Hypothalamus (tissue), 51 donors: ENCODE measurements at regions not wholly inside any gene's neighbourhood (a gene's known extent, or its start where the extent isn't known, plus 50 kb on each side); places are given as distances from the start of the nearest gene placed in this dataset.

Experiments
- DNase-seq, 51 donors: peaks; one replicate each; lab custom pipeline; 2025; lab: John Stamatoyannopoulos, UW

DNA sequence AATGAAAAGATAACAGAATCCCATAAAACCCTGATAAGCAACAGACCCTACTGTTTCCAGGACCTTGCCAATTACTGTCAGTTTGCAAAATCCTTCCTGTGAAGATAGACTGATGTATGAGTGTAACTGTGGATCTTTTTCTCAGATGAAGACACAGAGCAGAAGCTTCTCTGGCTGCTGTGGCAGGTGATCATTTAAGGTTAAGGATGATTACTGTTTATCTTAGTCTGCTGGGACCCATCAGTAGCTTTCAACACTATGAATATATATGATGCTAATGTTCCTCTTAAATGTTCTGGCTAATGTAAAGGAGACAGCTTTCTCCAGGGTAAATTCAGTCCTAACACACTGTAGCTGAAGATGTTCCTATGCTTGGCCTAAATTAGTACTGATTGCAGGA lies 56.0 kb upstream of the CTTNBP2 start:
- DNase-seq = no peak

DNA sequence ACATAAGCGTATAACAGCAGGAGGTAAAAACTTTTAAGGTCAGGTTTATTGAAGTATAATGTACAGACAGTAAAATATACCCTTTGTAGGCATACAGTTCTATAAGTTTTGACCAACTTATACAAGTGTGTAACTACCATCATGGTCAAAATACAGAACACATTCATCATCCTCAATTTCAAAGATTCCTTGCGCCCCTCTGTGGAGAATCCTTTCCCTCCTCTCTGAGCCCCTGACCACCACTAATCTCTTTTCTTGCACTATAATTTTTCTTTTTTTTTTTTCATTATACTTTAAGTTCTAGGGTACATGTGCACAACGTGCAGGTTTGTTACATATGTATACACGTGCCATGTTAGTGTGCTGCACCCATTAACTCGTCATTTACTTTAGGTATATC lies 58.1 kb upstream of the CTTNBP2 start:
- no peak for DNase-seq

DNA sequence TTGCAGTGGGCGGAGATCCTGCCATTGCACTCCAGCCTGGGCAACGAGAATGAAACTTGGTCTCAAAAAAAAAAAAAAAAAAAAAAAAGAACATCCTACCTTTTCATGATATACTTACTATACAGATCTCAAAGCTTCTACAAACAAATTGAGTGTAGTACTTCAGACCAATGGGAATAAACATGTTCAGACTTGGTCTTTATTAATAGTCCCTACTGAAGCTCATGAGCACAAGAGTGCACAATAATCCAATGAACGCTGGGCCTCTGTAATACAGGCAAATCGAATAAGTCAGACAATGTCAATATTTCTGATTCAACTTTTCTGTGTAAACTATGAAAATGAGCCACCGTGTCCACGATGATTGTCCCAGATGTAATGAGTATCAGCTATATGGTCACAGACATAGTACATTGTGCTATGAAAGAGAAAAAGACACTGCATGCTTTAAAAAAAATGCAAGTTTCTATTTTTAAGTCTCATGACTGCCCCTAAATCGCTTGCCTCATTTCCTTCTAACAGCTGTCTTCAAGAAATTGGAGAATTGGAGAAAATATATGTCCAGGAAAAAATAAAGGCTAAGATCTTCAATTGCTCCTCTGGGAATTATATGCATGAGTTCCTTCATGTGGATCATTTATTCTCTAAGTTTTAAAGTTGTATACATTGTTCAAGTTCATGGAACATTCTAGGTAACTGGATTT lies 64.0 kb upstream of the CTTNBP2 start:
- DNase-seq = no peak

DNA sequence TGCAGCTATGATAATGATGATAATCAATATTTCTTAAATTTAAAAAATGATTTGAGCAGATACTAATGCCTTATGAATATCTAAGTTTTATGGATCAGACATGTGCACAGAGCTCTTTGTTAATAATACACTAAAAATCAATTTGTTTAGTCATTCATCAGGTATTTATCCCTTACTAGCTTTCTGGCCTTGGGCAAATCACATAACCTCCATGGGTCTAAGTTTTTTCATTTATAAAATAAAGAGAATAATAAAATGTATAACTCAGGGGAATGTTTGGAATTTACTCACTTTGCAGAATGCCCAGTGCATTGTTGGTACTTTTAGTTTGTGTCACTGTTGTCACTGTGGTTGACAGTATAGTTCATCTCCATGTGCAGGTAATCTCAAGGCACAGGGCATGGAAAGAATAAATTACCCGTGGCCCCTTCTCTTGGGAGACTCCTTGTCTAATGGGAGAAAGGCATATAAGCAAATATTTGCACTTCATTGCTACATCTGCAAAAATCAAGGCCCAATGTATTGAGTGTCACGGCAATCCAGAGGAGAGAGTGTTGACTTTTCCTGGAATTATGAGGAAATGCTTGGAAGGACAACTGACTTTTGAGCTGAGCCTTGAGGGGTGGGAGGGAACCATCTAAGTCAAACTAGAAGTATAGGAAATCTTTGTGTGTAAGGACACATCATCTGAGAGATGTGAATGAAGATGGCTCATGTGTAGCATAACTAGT lies 64.7 kb upstream of the CTTNBP2 start:
- DNase-seq = no peak

DNA sequence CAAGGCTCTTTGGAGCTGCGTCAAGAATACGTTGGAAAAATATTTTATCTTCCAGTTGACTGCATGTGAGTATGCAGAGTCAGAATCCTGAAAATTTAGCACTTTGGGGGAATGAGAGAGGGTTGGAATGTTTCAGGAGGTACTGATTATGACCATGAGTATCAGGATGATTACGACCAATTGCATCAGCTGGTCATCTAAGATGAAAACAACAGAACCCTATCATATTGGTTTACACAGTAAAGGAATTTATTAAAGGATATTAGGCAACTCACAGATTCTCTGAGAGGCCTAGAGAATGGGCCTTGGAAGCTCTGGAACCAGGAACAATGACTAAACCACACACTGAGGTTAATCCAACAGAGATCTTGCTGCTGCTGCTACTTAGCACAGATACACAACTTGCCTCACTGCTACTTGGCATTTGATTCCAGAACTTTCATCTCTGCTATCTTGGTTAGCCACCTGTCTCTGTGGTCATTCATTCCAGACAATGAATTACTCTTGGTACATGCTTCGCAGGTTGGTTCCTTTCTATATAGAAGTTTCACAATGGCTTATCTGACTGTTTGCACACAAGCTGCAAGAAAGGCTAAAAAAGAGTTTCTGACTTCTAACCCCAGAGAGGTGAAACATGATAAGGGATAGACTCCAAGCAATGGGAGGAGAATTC lies 68.0 kb upstream of the CTTNBP2 start:
- DNase-seq = no peak

DNA sequence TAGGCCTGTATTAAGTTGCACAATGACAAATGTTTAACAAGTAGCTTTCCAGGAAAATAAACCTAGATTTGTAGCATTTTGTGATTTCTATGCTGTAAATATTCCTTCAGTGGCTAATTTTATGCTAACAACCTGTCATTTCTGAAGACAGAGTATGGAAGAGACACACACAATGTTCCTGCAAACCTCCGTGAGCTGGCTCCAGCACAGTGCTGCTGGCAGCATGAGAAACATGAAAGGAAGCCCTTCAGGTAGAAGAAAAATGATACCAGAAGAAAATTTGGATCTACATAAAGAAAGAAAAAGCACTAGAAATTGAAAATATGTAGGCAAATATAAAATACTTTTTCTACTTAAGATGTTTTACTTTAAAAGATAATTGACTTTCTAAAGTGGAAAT lies 69.5 kb upstream of the CTTNBP2 start:
- DNase-seq = no peak

DNA sequence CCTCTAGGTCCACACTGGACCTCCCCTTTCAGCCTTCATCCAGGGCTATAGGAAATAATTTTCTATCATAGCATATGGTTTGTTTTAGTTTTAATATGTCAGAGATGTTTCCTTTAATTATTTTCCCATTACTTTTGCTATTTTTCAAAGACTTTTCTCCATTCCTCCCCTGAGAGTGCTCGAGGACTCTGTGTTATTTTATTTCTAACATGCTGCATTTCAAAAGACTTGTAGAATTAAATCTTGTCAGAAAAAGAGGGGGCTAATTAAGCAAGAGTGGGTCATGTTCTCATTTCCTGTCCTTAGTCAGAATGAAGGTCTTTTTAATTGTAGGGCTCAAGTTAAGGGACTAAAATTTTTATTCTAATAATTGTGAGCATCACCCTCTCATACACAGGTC lies 71.6 kb upstream of the CTTNBP2 start:
- DNase-seq = no peak

DNA sequence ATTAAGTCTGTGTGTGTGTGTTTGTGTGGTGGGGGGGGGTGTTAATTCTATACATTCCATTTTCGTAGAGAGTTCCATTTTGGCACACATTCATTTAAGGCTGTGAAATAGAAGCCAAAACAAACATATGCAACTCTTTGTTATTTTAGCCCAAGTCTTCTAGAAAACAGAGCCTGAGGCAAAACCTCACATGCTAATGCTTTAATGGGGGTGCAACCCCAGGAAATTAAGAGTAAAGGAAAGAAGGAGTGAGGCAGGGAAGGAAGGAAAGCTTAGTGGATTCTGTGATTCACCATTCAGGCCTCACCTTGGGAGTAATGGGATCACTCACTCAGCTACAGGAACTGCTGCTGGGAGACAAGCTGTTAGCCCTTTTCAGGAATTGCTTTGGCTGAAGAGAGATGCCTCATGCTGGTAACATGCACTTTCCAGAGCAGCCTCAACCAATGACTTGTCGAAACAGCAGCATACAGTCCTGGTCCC lies 73.0 kb upstream of the CTTNBP2 start:
- DNase-seq = no peak

DNA sequence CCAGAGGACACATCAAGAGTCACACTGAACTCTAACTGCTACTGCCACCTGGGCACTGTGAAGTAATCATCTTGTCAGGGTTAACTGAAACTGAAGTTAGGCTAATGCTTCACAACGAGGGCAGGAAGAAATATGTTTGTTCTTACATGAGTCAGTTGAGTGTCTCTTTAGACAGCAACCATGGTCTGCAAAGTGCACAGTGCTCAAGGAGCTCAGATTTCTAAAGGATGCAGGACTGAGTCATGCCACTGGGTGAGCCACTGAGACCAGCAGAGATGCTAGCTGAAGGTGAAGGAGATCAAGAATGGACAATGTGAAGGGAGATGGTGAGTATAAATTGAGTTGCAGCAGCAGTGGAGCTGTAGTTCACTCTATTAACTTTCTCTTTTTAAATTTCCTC lies 76.0 kb upstream of the CTTNBP2 start:
- no peak for DNase-seq

DNA sequence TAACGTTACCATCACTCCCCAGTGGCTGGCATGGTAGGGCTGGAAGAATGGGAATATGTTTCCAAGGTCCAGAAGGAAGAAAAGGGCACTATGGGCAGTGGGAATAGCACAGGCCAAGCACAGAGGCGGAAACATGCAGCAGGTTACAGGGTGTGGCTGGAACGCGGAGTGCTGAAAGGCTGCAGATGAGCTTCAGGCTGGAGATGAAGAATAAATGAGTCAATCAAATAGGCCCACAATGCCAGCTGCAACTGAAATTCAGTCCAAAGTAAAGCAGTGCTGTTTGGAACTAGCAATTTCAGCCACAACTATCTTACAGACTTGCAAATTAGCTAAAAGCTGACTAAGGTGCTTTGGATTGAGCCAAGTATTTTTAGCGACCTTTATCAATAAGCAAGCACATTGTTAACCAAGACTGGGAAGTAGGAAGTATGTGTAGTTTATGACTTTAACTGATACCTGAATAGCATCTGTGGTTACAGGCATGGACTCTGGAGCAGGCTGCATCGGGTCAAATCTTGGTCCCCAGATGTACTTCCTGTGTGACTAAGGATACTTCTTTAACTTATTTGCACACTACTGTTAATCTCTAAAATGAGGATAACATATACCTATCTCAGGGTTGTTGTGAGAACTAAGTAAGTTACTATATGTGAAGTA lies 77.5 kb upstream of the CTTNBP2 start:
- DNase-seq = no peak

DNA sequence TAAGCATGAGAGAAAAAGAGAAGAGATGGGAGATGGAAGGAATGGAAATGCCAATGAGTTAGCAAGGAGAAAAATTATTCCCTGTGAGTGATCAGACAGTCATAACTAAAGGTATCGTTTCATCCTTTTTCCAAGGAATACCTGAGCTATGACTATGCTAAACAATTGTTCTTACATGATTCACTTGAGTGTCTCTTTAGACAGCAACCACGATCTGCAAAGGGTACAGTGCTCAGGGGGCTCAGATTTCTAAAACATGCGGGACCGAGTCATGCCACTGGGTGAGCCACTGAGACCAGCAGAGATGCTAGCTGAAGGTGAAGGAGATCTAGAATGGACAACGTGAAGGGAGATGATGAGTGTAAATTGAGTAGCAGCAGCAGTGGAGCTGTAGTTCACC lies 78.0 kb upstream of the CTTNBP2 start:
- no peak for DNase-seq

DNA sequence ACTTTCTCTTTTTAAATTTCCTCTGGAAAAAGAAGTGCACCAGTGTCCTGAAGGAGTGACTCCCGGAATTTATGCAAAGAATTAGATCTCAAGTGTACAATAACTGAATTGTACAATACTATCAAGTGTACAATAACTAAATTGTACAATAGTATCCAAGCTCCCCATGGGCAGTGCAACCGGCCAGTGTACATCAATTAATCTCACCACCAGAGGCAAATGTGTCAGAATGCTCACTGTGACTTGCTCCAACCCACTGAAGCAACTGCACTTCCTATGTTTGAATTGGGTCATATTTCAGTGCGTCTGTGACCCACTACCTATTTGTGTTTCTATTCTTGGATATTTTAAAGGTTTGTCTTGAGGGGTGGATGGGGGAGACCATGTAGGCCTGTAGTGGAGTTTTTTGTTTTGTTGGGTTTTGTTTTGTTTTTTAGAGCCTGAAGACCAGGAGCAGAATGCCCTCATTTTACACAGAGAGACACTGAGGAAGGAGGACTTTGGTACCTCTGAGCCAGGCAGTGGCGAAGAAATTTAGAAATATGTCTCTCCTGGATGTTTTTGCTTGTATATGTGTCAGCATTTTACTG lies 78.5 kb upstream of the CTTNBP2 start:
- no peak for DNase-seq

DNA sequence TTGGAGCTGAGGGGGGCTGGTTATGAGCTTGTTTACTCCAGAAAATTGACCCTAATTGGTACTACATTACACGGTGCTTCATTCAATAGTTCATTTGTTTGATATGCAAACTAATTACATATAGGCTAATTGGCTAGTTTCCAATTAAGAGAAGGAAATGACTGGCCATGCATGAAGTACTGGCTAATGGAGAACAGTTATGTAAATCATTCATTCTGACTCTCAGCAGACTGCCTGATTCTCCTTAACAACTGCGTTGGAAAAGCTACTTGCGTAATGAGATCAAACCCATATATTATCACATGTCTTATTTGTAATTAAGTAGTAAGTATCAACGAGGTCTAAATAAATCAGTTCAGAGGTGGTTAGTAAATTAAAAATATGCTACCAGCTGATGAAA lies 81.8 kb upstream of the CTTNBP2 start:
- DNase-seq = no peak

DNA sequence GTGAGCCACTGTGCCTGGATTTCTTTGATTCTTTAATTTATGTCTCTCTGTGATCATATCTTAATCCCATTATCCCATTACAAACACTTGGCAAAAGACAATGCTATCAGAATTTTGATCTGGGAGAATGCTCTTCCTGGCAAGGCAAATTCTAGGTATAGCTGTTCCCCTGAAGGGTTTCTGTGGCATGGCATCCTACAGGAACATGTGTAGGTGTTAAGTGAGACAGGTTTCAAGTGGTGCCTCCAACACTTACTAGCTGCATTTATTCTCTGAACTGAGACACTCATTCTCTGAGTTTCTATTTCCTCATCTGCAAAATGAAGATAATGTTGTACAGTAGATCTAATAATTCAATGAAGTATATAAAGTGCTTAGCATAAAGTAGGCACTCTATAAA lies 87.1 kb upstream of the CTTNBP2 start:
- no peak for DNase-seq

DNA sequence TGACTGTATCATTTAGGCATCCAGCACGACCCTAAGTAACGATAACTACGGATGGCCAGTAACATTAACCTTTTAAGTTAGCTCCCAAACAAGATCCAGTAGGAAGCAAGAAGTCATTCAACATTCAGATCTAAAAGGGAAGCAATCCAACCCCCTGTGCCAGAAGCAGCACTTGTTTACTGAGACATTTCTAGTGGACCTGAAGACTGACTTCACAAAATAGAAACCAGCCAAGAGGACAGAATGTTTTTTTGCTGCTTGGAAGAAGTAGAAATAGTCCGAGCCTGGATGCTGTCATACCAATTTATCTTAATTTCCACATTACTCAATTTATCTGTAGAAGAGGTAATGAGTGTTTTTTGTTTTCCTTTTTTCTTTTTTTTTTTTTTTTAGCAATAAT lies 88.0 kb upstream of the CTTNBP2 start:
- DNase-seq = no peak

DNA sequence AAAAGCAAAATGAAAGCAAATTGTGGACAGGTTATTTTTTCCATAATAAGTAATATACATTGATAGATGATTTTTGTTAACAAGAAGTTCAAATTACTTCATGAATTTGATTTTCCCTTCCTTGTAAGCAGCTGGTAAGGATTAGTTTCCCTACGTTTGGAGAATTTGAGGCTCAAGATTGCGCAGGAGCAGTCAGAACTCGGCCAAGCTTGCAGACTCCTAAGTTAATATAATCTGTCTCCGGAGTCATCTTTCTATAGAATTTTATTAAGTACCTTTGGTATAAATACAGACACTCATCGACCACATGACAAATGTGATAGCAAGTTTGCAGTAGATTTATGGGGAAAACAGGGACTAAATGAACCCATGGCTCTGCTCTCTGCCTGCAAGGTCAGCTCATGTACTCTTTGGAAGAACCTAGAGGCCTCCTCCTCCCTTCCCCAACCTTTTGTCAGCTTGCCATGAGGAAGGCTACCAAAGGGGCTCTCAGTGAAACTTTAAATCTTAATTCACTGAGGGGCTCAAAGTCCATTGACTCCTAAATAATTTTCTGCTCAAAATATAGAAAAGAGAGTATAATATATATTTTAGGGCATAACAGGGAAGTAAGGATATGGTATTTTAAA lies 89.2 kb upstream of the CTTNBP2 start:
- no peak for DNase-seq

DNA sequence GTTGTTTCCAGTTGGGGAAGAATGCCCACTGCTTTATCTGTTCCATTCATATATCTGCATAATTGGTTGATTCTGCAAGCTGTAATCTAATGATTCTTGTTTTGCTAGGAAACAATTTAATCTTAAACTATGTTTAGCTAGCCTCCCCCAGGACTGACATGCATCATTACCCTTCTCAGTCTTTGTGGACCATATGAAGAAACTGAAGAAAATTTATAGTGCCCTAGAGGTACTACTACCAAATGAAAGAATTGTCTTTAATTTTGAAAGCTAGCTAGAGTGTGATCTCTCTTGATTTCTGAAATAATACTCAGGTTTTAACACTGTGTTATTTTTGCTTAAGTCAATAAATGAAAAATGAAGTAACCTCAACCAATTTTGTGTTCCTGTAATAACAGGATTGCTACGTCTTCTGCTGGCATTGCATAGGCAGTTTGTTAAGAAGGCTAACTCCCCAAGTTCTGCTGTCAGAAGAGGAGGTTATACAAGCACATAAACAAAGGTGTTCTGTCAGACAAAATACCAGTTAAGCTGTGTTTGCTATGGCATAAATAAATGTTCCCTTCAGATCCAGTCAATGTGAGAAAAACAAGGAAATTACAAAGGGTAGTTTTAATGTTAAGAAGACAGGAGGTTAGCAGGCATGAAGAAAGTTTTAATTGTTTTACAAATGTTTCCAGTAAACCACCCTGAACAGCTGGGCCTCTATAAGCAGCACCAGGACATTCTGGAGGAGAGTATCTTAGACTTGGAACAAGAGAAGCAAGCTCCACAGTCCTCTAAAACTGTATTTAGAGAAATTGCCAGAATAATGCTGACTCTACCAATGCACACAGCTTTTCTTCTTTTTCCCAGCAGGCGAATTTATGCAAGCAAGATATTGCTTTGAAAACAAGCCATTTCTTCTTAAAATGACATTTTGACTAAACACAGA lies 90.3 kb upstream of the CTTNBP2 start:
- no peak for DNase-seq

DNA sequence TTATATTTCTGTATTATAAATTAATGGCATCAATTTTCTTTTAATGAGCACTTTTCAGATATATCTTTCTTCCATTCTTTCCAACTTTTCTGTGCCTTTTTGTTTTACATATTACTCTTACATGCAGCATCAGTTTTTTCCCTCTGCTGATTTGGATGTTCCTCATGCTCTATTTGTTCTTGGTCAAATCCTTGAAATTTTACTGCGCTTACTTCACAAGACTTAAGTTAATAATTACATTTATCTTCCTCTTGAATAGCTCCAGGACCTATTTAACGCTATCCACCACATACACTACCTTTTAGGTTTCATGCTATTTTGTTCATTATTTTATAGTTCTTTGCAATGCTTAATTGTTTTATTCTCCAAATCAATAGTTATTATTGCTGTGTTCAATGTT lies 97.6 kb upstream of the CTTNBP2 start:
- no peak for DNase-seq

DNA sequence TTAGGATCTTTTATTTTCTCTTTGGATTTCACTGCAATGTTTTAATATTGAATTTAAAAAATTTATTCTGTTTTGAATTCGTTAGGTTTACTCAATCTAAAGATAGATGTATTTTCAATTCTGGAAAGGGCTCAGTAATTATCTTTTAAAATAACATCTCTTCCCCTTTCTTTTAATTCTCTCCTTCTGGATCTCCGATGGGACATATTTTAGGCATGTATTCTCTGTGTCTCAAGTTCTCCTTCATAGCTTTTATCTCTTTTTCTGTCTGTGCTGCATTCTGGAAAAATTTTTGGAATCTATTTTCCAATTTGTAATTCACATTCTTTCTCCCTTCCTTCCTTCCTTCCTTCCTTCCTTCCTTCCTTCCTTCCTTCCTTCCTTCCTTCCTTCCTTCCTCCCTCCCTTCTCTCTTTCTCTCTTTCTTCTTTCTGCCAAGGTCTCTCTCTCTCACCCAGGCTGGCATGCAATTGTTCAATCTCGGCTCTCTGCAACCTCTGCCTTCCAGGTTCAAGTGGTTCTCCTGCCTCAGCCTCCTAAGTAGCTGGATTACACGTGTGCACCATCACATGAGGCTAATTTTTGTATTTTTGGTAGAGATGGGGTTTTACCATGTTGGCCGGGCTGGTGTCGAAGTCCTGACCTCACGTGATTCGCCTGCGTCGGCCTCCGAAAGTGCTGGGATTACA lies 98.5 kb upstream of the CTTNBP2 start:
- no peak for DNase-seq
